Activated CD4-positive, alpha-beta memory T cell treated with anti-CD3 and anti-CD28 coated beads, Interleukin-2, amount 10 ng/mL, durations not matched to agents 7 days and 5 days (primary cell): ENCODE measurements at regions not wholly inside any gene's neighbourhood (a gene's known extent, or its start where the extent isn't known, plus 50 kb on each side); places are given as distances from the start of the nearest gene placed in this dataset.

Experiments
- CTCF ChIA-PET: fragments of 350-600 bp; sonication (Branson Sonifier 250); formaldehyde crosslinking; loops from one replicate; lab custom pipeline; 2021; ENCODE audit warnings: antibody characterized with exemption, inconsistent platforms; lab: Charles Lee
- POLR2A ChIA-PET: fragments of 350-600 bp; sonication (Branson Sonifier 250); formaldehyde crosslinking; loops from one replicate; lab custom pipeline; 2021; ENCODE audit warnings: antibody characterized with exemption; lab: Charles Lee
- DNase-seq: peaks from one replicate; pipeline ENCODE4 v3.0.0-alpha.2; 2020
- H3K27ac Mint-ChIP-seq: one replicate; pipeline ENCODE4 v1.8.0; 2021; ENCODE audit warnings: mild to moderate bottlenecking, mixed read lengths
- H3K27me3 Mint-ChIP-seq: one replicate; pipeline ENCODE4 v1.8.0; 2021; ENCODE audit warnings: mixed read lengths
- H3K36me3 Mint-ChIP-seq: one replicate; pipeline ENCODE4 v1.8.0; 2021; ENCODE audit warnings: low read depth, mixed read lengths
- H3K4me1 Mint-ChIP-seq: one replicate; pipeline ENCODE4 v1.8.0; 2021; ENCODE audit warnings: mixed read lengths
- H3K4me3 Mint-ChIP-seq: one replicate; pipeline ENCODE4 v1.8.0; 2021; ENCODE audit warnings: mild to moderate bottlenecking, mixed read lengths
- H3K9me3 Mint-ChIP-seq: one replicate; pipeline ENCODE4 v1.8.0; 2021; ENCODE audit warnings: mixed read lengths

DNA sequence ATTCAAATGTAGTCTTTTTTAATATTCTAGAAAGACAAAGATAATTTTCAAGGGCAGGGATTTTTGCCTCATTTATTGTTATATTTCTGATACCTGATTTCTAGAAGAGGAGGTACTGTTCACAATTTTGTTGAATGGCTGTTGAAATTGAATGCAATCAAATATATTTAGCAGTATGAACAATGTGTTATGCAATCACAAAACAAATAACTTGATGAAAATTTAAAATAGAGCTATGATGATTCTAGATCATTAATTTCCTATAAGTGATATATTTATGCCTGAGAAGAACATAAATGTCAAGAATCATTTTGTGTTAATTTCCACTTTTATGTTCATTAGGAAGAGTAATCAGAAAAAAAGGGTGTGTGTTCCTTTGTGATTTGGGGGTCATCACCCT is 114.6 kb upstream of the CNTNAP2 start:
- CTCF ChIA-PET = no interaction called here
- Mint-ChIP-seq H3K4me3 (no peak overlapping the region), H3K4me1 (peaks cover 2% of the 10 kb centered on the region), H3K36me3 (no peaks in the 10 kb centered on the region), H3K9me3 (peaks cover 7% of the 10 kb centered on the region), H3K27ac (no peak overlapping the region), H3K27me3 (no peaks in the 10 kb centered on the region)
- POLR2A ChIA-PET = no interaction called here
- DNase-seq = no peak

DNA sequence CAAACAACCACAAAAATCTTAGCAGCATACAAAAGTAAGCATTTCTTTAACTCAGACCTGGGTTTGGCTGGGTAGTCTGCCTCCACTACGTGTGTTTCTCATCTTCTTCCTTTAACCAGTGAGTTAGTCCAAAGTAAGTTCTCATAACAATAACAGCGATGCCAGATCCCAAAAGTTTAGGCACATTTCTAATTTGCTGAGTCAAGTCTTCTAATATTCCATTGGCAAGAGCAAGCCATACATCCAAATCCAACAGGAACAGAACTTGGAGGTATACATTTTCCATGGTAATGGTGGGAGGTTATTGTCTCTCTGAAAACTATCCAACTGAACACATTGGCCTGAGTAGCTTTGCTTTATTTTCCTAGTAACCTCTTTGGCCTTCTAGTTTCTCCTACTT is 115.7 kb upstream of the CNTNAP2 start:
- no peak for DNase-seq
- ChIA-PET POLR2A (no interaction called here), CTCF (no interaction called here)
- Mint-ChIP-seq H3K36me3 (no peaks in the 10 kb centered on the region), H3K4me3 (no peak overlapping the region), H3K27ac (no peak overlapping the region), H3K27me3 (no peaks in the 10 kb centered on the region), H3K9me3 (peaks cover 7% of the 10 kb centered on the region), H3K4me1 (peaks cover 2% of the 10 kb centered on the region)

DNA sequence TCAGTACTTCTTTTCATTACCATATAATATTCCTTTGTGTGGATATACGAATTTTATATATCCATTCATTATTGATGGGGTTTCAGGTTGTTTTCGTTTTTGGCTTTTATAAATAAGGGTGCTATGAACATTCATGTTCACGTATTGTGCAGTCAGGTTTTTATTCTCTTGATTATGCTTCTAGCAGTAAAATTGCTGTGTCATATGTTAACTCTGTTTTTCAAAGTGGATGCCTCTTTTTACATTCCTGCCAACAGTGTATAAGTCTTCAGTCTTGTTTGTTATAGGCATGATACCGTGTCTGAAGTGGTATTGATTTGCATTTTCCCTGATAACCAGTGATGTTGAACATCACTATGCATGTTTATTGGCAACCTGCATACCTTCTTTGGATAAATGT is 127.1 kb upstream of the CNTNAP2 start:
- Mint-ChIP-seq H3K9me3 (peaks cover 10% of the 10 kb centered on the region), H3K27me3 (no peaks in the 10 kb centered on the region), H3K4me1 (no peaks in the 10 kb centered on the region), H3K27ac (no peak overlapping the region), H3K4me3 (no peak overlapping the region), H3K36me3 (no peaks in the 10 kb centered on the region)
- POLR2A ChIA-PET = no interaction called here
- no peak for DNase-seq
- CTCF ChIA-PET = no interaction called here

DNA sequence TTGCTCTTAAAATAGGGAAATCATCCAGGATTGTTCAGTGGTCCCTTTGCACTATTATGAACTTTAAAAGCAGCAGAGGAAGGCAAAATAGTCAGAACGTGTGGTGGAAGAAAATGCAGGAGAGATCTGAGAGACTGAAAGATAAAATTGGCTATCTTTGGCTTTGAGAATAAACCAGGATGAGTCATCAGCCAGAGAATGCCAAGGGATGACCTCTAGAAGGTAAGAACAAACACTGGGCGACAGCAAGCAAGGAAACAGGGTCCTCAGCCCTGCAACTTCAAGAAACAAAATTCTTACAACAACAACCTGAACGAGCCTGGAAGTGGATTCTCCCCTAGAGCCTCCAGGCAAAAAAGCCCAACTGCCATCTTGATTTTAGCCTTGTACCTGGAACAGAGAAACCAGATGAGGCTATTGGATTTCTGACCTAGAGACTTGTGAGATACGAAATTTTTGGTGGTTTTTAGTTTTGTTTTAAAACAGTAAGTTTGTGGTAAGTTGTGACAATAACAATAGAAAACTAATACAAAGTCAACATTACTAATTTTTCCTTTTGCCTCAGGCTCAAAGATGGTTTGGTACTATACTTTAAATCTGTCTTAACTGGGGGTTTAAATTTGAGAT is 130.2 kb upstream of the CNTNAP2 start:
- CTCF ChIA-PET = no interaction called here
- no peaks in the 10 kb centered on the region for H3K27me3 Mint-ChIP-seq
- POLR2A ChIA-PET = no interaction called here

DNA sequence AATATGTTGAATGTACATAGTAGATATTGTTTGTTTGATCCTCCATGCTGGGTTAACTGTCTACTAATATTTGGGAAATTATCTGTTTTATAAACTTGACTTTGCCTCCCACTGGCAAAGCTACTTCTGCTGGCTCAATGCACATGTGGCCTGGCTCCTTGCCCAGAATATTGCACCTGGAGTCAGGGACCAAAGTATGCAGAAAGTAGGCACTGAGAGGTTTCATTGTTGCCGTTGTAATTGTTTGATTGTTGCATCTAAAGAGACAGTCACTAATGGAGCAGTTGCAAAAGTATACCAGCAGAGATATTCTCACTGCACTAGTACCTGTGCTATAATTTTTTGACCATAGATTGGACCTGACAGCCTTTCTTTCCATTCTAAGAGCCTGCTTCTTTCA is 137.8 kb upstream of the CNTNAP2 start:
- H3K27ac Mint-ChIP-seq = no peak overlapping the region
- H3K4me1 Mint-ChIP-seq = no peaks in the 10 kb centered on the region
- ChIA-PET POLR2A (no interaction called here), CTCF (no interaction called here)
- H3K36me3 Mint-ChIP-seq = no peaks in the 10 kb centered on the region
- H3K4me3 Mint-ChIP-seq = no peak overlapping the region
- peaks cover 5% of the 10 kb centered on the region for H3K9me3 Mint-ChIP-seq
- H3K27me3 Mint-ChIP-seq = no peaks in the 10 kb centered on the region
- DNase-seq = no peak

More for the DNA sequence above, 130.2 kb upstream of the CNTNAP2 start:
- no peaks in the 10 kb centered on the region for H3K36me3 Mint-ChIP-seq
- peaks cover 13% of the 10 kb centered on the region for H3K9me3 Mint-ChIP-seq
- no peak overlapping the region for H3K27ac Mint-ChIP-seq
- H3K4me3 Mint-ChIP-seq = no peak overlapping the region
- no peak for DNase-seq
- no peaks in the 10 kb centered on the region for H3K4me1 Mint-ChIP-seq

DNA sequence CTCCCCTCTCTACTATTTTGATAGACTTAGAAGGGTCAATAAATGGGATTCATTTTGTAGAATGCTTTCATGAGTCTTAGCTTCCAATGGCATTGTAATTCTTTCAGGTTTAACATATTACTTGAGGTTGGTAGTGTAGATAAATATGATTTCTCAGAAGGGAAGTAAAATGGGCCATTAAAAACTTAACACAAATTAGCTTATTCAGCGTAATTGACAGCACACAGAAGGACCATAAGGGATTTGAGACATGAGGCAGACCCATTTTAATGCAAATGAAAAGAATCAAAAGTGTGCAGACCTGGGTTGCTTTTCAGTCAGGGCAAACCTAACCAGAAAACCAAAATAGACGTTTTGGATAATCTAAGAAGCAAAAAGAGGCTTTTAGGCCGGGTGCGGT is 156.6 kb upstream of the CNTNAP2 start:
- Mint-ChIP-seq H3K36me3 (no peaks in the 10 kb centered on the region), H3K4me1 (no peaks in the 10 kb centered on the region), H3K27ac (no peak overlapping the region), H3K4me3 (no peak overlapping the region), H3K9me3 (peaks cover 7% of the 10 kb centered on the region), H3K27me3 (no peaks in the 10 kb centered on the region)
- ChIA-PET CTCF (no interaction called here), POLR2A (no interaction called here)
- DNase-seq = no peak

DNA sequence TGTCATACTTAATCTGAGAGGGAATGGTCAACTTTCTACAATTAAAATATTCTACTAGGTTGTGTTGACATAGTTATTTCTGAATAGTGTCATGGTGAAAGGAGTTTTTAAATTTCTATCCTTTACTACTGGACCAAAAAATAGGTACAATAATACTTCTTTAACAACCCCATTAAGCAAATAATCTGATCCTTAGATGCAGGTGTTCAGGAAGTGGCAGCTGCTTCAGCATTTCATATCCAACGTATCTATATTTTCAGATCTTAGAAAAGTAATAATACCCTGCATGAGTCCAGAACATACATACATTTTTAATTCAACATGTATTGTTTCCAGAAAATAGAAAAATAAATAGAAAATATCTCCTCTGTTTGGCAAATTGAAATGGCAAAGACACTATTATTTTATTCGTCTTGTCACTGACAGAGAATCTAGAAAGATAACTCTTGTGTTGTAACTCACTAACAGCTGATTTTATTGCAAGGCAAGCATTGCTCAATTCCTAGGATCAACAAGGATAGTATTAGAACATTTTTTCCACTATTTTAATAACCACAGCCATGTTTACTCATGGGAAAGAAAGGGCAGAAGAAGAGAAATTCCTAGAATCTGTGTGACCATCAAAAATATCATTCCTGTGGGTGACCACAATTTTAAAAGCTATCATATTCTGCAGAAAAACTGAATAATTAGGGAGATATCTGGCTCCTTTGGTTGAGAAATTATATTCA is 159.3 kb upstream of the CNTNAP2 start:
- Mint-ChIP-seq H3K27ac (no peak overlapping the region), H3K36me3 (no peaks in the 10 kb centered on the region), H3K4me1 (no peaks in the 10 kb centered on the region), H3K9me3 (peaks cover 7% of the 10 kb centered on the region), H3K27me3 (no peaks in the 10 kb centered on the region), H3K4me3 (no peak overlapping the region)
- CTCF ChIA-PET = no interaction called here
- POLR2A ChIA-PET = no interaction called here
- DNase-seq = no peak

DNA sequence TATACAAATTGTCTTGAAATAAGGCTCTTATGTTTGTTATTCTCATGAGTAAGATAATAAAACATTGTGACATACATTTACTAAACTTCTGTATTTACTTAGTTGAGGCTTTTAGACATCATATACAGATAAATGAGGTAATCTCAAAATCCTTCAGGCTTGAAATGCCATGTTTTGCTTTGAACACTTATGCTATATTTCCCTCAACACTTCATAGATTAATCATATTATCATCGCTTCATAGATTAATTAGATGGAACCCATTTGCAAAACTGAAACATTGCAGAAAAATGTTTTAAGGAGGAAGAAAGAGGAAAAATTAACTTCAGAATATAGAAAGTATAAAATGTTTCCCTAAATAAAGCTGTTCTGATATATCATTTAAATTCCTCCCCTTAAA is 165.0 kb upstream of the CNTNAP2 start:
- H3K27me3 Mint-ChIP-seq = no peaks in the 10 kb centered on the region
- no peak overlapping the region for H3K27ac Mint-ChIP-seq
- H3K4me1 Mint-ChIP-seq = no peaks in the 10 kb centered on the region
- H3K4me3 Mint-ChIP-seq = no peak overlapping the region
- CTCF ChIA-PET = no interaction called here
- H3K9me3 Mint-ChIP-seq = peaks cover 2% of the 10 kb centered on the region
- DNase-seq = no peak
- POLR2A ChIA-PET = no interaction called here
- no peaks in the 10 kb centered on the region for H3K36me3 Mint-ChIP-seq

DNA sequence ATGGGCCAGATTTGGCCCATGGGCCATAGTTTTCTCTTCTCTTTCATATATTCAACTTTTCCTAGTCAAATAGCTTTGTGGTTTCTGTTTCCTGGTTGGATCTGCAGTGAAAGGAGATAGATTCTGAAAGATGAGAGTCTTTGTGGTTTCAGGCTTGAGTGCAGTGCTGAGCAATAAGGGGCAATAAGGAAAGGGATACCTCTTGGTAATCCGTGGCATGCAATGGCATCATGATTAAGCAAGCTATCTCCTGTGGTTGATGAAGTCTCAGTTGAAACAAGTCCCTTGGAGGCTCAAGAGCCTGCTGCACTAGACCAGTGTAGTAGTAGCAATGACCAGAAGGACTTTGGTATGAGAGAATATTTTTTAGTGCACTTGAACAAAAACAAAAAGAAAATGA is 187.7 kb upstream of the CNTNAP2 start:
- no peak overlapping the region for H3K4me3 Mint-ChIP-seq
- H3K4me1 Mint-ChIP-seq = no peaks in the 10 kb centered on the region
- no peaks in the 10 kb centered on the region for H3K27me3 Mint-ChIP-seq
- POLR2A ChIA-PET = no interaction called here
- CTCF ChIA-PET = no interaction called here
- no peak overlapping the region for H3K27ac Mint-ChIP-seq
- H3K9me3 Mint-ChIP-seq = peaks cover 10% of the 10 kb centered on the region
- DNase-seq = no peak
- H3K36me3 Mint-ChIP-seq = no peaks in the 10 kb centered on the region

DNA sequence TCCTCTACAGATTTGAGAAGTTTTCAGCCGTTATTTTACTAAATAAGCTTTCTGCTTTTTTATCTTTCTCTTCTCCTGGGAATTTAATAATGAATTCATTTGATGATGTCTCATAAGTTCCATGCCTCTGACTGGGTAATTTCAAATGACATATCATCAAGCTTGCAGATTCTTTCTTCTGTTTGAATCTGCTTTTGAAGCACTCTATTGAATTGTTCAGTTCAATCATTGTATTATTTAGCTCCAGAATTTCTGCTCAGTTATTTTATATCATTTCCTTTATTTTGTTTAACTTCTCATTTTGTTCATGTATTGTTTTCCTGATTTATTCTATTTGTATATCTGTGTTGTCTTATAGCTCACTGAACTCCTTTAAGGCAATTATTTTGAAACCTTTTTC is 196.9 kb upstream of the CNTNAP2 start:
- H3K4me1 Mint-ChIP-seq = no peaks in the 10 kb centered on the region
- H3K4me3 Mint-ChIP-seq = no peak overlapping the region
- H3K9me3 Mint-ChIP-seq = peaks cover 8% of the 10 kb centered on the region
- H3K36me3 Mint-ChIP-seq = no peaks in the 10 kb centered on the region
- no peak for DNase-seq
- ChIA-PET CTCF (interaction anchor here (0.5 kb wide), 1 partner anchor 433 kb away, joined by 3 read pairs; no protein-coding TSS in a partner anchor), POLR2A (no interaction called here)
- H3K27me3 Mint-ChIP-seq = no peaks in the 10 kb centered on the region
- no peak overlapping the region for H3K27ac Mint-ChIP-seq

DNA sequence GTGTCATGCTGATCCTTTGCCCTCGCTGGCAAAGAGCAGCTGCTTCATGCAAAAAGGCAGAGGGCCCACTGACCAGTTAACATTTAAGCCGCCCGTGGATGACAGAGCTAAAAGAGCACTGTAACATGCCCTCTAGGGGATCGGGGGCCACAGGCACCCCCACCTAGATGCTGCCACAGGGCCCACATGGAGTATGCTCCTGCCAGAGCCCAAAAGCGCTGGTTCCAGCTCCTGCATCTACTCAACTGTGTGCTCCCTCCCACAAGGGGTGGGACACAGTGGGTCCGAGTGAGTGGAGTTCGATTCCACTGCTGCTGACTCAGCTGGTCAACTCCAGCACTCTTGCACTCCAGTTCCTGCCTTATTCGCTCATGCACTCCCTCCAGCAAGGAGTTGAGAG is 199.8 kb upstream of the CNTNAP2 start:
- no peak for DNase-seq
- Mint-ChIP-seq H3K4me3 (no peak overlapping the region), H3K27ac (no peak overlapping the region), H3K27me3 (no peaks in the 10 kb centered on the region), H3K4me1 (no peaks in the 10 kb centered on the region), H3K36me3 (no peaks in the 10 kb centered on the region), H3K9me3 (peaks cover 4% of the 10 kb centered on the region)
- ChIA-PET POLR2A (no interaction called here), CTCF (no interaction called here)

DNA sequence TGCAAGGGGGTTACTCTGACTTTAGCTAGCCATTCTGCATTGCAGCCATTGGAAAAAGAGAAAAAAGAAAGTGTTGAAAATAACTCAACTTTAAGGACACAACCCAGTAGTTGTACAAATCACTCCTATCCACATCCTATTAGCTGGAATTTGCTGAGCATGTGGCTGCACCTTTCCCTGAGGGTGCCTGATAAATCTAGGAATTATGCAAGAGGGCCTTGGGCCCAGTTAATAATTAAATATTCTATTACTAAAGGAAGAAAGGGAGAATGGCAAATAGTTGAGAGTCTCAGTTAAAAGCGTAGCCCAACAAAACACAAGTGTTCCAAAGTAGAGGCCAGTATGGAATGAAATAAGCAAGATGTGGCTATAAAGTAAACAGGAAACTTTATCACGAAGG is 200.9 kb upstream of the CNTNAP2 start:
- no peak for DNase-seq
- H3K4me3 Mint-ChIP-seq = no peak overlapping the region
- no peak overlapping the region for H3K27ac Mint-ChIP-seq
- H3K9me3 Mint-ChIP-seq = peaks cover 3% of the 10 kb centered on the region
- no peaks in the 10 kb centered on the region for H3K27me3 Mint-ChIP-seq
- CTCF ChIA-PET = no interaction called here
- POLR2A ChIA-PET = no interaction called here
- no peaks in the 10 kb centered on the region for H3K4me1 Mint-ChIP-seq
- H3K36me3 Mint-ChIP-seq = no peaks in the 10 kb centered on the region

DNA sequence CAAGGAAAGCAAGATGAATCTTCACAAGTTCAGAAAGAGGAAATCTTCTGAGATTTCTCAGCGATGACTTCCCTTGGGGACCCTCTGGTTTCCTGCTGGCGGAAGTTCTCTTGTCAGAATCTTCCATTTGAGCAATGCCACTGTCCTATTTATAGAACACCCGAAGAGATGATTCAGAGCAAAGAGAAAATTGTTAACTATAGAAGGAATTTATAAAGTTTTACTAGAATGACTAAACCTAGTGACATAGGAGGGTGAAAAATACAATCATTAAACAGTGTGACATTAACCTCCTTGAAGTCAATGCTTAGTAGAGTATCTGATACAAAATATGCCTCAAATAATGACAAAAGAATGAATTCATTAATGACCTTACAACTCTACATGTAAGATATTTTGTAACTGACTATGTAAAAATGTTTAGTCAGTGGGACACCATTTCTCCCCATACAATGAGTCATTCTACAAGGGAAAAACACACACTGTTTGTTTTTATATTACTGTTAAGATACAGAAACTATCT is 206.5 kb upstream of the CNTNAP2 start:
- Mint-ChIP-seq H3K4me1 (no peaks in the 10 kb centered on the region), H3K9me3 (no peaks in the 10 kb centered on the region), H3K27ac (no peak overlapping the region), H3K27me3 (no peaks in the 10 kb centered on the region), H3K36me3 (no peaks in the 10 kb centered on the region), H3K4me3 (no peak overlapping the region)
- no peak for DNase-seq
- POLR2A ChIA-PET = no interaction called here
- CTCF ChIA-PET = no interaction called here

DNA sequence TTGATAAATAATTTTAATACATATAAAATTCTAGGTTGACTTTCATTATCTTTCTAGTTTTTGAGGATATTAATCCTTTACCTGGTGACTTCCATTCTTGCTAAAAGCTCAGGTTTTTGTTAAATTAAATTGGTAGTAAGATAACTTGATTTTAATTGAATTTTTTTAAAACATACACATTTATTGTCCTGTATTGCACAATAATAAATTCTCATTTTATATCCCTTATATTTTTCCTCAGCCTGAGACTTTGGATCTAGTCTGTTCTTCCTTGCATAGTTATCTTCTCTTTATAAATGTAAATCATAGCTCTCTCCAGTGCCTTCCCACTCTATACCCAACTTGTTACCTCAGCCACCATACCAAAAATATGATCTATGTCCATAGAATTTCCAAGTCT is 212.9 kb upstream of the CNTNAP2 start:
- Mint-ChIP-seq H3K4me1 (no peaks in the 10 kb centered on the region), H3K36me3 (no peaks in the 10 kb centered on the region), H3K27me3 (no peaks in the 10 kb centered on the region), H3K9me3 (no peaks in the 10 kb centered on the region), H3K4me3 (no peak overlapping the region), H3K27ac (no peak overlapping the region)
- POLR2A ChIA-PET = no interaction called here
- CTCF ChIA-PET = interaction anchor here (0.5 kb wide), 1 partner anchor 251 kb away, joined by 3 read pairs; no protein-coding TSS in a partner anchor
- no peak for DNase-seq
